GM12865 (cell line): ENCODE measurements at regions not wholly inside any gene's neighbourhood (a gene's known extent, or its start where the extent isn't known, plus 50 kb on each side); places are given as distances from the start of the nearest gene placed in this dataset.

ENCODE experiments used
- DNase-seq: peaks from one replicate; pipeline ENCODE4 v3.0.0; 2010; ENCODE audit warnings: low read depth
- H3K4me3 ChIP-seq: 2 replicates; pipeline ENCODE4 v1.5.1; 2011; ENCODE audit warnings: mild to moderate bottlenecking, low read depth, low read length, control low read depth
- TF ChIP-seq, protein P1 (sequence below): IDR thresholded peaks from 2 replicates; pipeline ENCODE4 v1.5.1; 2011; ENCODE audit warnings: low read length, control low read depth, low read depth, inconsistent platforms; ENCODE audit not compliant: insufficient read depth; ENCODE audit errors: missing control alignments

DNA sequence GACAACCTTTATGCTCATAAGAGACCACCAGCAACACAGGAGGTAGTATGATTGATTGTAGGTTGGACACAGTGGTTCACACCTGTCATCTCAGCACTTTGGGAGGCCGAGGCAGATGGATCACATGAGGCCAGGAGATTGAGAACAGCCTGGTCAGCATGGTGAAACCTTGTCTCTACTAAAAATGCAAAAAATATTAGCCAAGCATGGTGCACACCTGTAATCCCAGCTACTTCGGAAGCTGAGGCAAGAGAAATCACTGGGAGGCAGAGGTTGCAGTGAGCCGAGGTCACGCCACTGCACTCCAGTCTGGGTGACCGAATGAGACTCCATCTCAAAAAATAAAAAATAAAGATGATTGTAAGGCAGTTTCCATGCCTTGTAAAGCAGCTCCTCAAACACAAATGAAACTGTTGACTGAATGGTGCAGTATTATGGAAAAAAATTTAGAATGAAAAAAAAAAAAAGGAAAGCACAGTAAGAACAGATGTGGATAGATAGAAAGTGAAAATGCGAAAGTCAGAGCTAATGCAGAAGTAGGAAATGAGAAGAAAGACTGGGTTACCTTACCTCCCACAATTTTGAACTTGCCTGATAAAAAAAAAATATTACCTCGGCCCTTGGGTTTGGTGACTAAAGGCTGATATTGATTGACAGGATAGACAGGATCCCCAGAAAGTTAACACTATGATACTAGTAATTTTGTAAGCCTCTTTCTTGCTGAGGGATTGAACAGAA lies 249.2 kb upstream of the TRAM1L1 start:
- TF ChIP-seq, protein P1, sequence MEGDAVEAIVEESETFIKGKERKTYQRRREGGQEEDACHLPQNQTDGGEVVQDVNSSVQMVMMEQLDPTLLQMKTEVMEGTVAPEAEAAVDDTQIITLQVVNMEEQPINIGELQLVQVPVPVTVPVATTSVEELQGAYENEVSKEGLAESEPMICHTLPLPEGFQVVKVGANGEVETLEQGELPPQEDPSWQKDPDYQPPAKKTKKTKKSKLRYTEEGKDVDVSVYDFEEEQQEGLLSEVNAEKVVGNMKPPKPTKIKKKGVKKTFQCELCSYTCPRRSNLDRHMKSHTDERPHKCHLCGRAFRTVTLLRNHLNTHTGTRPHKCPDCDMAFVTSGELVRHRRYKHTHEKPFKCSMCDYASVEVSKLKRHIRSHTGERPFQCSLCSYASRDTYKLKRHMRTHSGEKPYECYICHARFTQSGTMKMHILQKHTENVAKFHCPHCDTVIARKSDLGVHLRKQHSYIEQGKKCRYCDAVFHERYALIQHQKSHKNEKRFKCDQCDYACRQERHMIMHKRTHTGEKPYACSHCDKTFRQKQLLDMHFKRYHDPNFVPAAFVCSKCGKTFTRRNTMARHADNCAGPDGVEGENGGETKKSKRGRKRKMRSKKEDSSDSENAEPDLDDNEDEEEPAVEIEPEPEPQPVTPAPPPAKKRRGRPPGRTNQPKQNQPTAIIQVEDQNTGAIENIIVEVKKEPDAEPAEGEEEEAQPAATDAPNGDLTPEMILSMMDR: no peak
- DNase-seq: peak; percentile 5
- no peak overlapping the region for H3K4me3 ChIP-seq

DNA sequence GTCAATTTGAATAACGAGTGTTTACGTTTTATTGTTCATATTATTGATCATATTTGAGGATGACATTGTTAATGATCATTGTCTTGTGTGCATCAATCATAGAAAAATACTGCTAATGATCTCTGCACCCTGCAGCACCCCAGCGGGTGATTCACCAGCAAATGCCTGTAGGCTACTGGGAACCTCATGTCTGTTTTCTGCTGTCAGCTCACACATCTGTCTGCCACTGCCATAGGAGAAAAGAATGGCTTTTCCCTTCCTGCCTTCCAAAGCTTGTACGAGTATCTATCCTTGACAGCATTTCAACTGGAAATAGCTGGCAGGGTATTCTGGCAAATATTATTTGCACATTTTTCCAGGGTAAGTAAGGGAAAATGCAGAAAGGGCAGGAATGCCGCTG lies 272.1 kb upstream of the TRAM1L1 start:
- H3K4me3 ChIP-seq: no peak overlapping the region
- no peak for DNase-seq
- TF ChIP-seq, protein P1: no peak

DNA sequence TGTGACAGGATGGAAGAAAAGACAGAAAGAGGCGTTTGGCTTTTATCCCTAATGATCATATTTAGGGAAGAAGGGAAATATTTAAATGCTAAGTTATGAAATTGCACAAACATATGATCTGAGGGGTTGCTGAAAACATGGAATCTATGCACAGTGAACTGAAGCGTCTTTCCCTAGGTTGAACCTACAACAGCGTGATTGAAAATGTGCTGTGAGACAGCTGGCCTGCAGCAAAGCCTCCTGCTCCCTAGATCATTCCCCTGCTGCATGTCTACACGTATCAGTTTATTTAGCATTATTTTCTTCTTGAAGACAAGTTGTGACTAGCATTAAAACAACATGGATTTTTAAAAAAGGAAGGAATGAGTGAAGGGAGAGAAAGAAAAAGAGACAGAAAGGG lies 272.5 kb upstream of the TRAM1L1 start:
- TF ChIP-seq, protein P1: no peak
- no peak for DNase-seq
- no peak overlapping the region for H3K4me3 ChIP-seq

DNA sequence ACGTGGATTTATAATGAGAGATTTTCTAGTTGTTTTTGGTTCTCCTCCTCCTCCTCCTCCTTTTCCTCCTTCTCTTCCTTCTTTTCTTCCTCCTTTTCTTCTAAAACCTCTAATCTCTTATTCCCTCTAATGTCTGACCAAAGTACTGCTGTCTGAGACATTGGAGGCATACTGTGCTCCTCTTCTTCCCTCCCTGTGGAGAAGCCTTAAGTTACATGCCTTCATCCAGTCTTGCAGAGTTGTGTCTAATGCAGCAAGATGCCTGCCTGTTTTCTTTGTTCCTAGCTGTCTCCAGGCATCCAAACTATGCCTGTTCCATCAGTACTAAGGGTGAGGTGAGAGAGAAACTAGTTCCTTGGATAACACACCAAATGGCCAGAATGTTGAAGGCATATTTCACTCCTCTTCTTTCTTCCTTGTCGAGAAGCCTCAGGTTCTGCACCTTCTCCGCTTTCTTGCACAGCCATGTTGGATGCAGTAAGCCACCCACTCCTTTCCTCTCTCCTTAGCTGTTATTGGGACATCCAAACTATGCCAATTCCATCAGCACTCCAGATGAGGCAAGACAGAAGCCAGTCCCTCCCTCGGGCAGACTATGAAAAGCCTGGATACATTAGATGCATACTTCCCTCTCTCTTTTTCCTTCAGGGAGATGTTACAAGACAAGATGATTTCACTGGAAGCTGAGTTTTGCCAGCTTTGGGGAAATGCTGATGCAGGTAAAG lies 285.7 kb upstream of the TRAM1L1 start:
- TF ChIP-seq, protein P1: no peak
- DNase-seq: no peak
- no peak overlapping the region for H3K4me3 ChIP-seq

DNA sequence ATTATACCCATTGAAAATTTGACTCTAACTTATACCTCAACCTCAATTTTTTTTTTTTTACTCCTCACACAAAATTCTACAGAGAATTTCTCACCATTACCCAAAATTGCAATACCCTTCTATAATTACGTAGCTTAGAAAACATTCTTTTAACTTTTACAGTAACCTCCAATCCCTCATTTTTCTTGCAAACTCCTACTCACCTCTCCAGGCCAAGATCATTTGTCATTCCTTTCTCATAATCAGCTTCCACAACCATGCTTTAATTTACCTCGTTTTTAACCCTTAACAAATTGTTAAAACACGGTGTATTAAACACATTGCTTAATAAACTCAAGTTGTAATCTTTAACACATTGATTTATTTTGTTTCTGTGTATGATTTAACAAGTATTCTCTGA lies 289.7 kb upstream of the TRAM1L1 start:
- TF ChIP-seq, protein P1: no peak
- no peak overlapping the region for H3K4me3 ChIP-seq

DNA sequence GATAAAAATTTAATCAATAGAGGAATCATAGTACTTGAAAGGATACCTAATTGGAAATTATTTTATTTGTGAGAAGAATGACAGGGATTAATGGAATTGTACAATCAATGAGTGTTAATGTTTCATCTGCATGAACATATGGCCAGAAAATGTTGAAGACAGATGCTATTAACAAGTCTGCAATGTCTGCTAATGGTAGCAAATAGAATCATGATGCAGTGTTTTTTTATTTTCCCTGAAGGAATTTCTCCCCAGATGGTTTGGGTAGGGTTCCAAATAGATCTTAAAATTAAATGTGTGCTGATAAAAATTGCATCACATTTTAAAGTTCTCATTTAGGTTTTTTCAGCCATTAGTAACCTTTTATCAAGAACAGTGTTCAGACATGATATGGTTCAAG lies 291.3 kb upstream of the TRAM1L1 start:
- H3K4me3 ChIP-seq: no peak overlapping the region
- DNase-seq: no peak
- TF ChIP-seq, protein P1: no peak

More for the DNA sequence above, 289.7 kb upstream of the TRAM1L1 start:
- DNase-seq: no peak

DNA sequence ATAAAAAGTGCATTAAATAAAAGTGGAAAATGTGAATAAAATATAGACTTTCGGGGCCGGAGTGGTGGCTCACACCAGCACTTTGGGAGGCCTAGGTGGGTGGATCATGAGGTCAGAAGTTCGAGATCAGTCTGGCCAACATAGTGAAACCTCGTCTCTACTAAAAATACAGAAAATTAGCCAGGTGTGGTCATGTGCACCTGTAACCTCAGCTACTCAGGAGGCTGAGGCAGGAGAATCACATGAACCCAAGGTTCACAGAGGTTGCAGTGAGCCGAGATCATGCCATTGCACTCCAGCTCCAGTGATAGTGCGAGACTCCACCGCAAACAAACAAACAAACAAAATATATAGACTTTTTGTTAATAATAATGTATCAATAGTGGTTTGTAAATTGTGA lies 293.6 kb upstream of the TRAM1L1 start:
- TF ChIP-seq, protein P1: no peak
- no peak for DNase-seq
- no peak overlapping the region for H3K4me3 ChIP-seq
